K562 (cell line): ENCODE measurements at regions not wholly inside any gene's neighbourhood (a gene's known extent, or its start where the extent isn't known, plus 50 kb on each side); places are given as distances from the start of the nearest gene placed in this dataset.

ENCODE experiments used
- ATAC-seq: fragments of 200-7000 bp; cut with Tn5 transposase; 3 replicates; pipeline ENCODE4 v1.9.1; 2020; ENCODE audit warnings: moderate library complexity
- BruUV-seq: library from RNA; stranded (reverse); fragments of 400-500 nt; replicated peaks from 2 replicates; lab custom pipeline; 2021; lab: Mats Ljungman, UMichigan
- CTCF ChIA-PET: fragments of 300-600 bp; formaldehyde crosslinking; extraction: SDS; loops from one replicate; lab custom pipeline; 2021; ENCODE audit warnings: low intra/inter-chr PET ratio; lab: Yijun Ruan, JAX
- POLR2A ChIA-PET: fragments of 300-600, 350-650 bp; sonication (Branson Sonifier 250); formaldehyde crosslinking; extraction: SDS; loops from one replicate; lab custom pipeline; 2021; ENCODE audit warnings: antibody characterized with exemption, inconsistent platforms; lab: Yijun Ruan, JAX
- DNase-seq, 4 experiments: peaks; one replicate each; pipeline versions ENCODE4 v3.0.0 to v3.0.0-alpha.2; 2011 to 2018; ENCODE audit warnings: low spot score in 3 of 4, mixed read lengths in 3 of 4; ENCODE audit errors: extremely low read depth in 1 of 4
- FAIRE-seq: peaks from 2 replicates; lab custom pipeline; 2011; peaks lifted over from hg19 to GRCh38; lab: Jason Lieb, UNC
- H2AFZ ChIP-seq: 2 replicates; pipeline ENCODE4 v1.6.0; 2011; ENCODE audit warnings: low read depth, low read length, control low read depth, inconsistent platforms
- H3K27ac ChIP-seq: fragments of 200-600 bp; 3 replicates; pipeline ENCODE4 v1.8.0; 2011; ENCODE audit warnings: low read depth, mild to moderate bottlenecking, control low read depth, inconsistent platforms, low read length, moderate library complexity, mixed read lengths; ENCODE audit errors: extremely low read depth
- H3K27me3 ChIP-seq, 2 experiments: fragments of 300-600 bp in 1 of 2; 2 replicates in 1 of 2; 3 replicates in 1 of 2; pipeline versions ENCODE4 v1.6.0 to v1.8.0; 2011; ENCODE audit warnings: inconsistent platforms in 2 of 2, low read length in 2 of 2, mild to moderate bottlenecking in 1 of 2, mixed read lengths in 1 of 2, moderate library complexity in 1 of 2; ENCODE audit not compliant: control insufficient read depth in 2 of 2, insufficient read depth in 2 of 2
- H3K36me3 ChIP-seq: fragments of 300-600 bp; 3 replicates; pipeline ENCODE4 v1.8.0; 2011; ENCODE audit warnings: mild to moderate bottlenecking, low read length, inconsistent platforms; ENCODE audit not compliant: control insufficient read depth, insufficient read depth
- H3K4me1 ChIP-seq, 2 experiments: fragments of 200-600 bp in 1 of 2; replicated peaks in 1 of 2; 2 replicates in 1 of 2; 3 replicates in 1 of 2; pipeline versions ENCODE4 v1.5.1 to v1.8.0; 2011; ENCODE audit warnings: inconsistent platforms in 2 of 2, low read length in 2 of 2, mild to moderate bottlenecking in 1 of 2, mixed read lengths in 1 of 2, moderate library complexity in 1 of 2; ENCODE audit not compliant: control insufficient read depth in 2 of 2, insufficient read depth in 2 of 2
- H3K4me2 ChIP-seq: 2 replicates; pipeline ENCODE4 v1.6.1; 2011; ENCODE audit warnings: low read length, control low read depth, inconsistent platforms, mixed read lengths; ENCODE audit not compliant: insufficient read depth
- H3K4me3 ChIP-seq: fragments of 200-600 bp; sonication (generic), shearing (Covaris generic); 2 replicates; pipeline ENCODE4 v1.5.1; 2016; ENCODE audit warnings: control low read depth, inconsistent platforms
- H3K79me2 ChIP-seq: fragments of 200-600 bp; 3 replicates; pipeline ENCODE4 v1.8.0; 2011; ENCODE audit warnings: low read length, inconsistent platforms; ENCODE audit not compliant: control insufficient read depth, insufficient read depth
- H3K9ac ChIP-seq, 2 experiments: 2 replicates each; pipeline versions ENCODE4 v1.6.0 to v1.6.1; 2011; ENCODE audit warnings: low read depth in 2 of 2, low read length in 2 of 2, control low read depth in 1 of 2, inconsistent platforms in 1 of 2, mild to moderate bottlenecking in 1 of 2, mixed read lengths in 1 of 2; ENCODE audit not compliant: insufficient read depth in 1 of 2
- H3K9me1 ChIP-seq: one replicate; pipeline ENCODE4 v1.6.0; 2011; ENCODE audit warnings: inconsistent platforms, mild to moderate bottlenecking, low read length, moderate library complexity; ENCODE audit not compliant: control insufficient read depth, insufficient read depth
- H3K9me3 ChIP-seq: replicated peaks from 2 replicates; pipeline ENCODE4 v1.5.1; 2011; ENCODE audit warnings: low read depth, low read length, inconsistent platforms; ENCODE audit not compliant: control insufficient read depth, insufficient read depth
- H4K20me1 ChIP-seq: replicated peaks from 2 replicates; pipeline ENCODE4 v1.6.1; 2011; ENCODE audit warnings: low read length, inconsistent platforms, mixed read lengths; ENCODE audit not compliant: control insufficient read depth, insufficient read depth
- BRF1 ChIP-seq: IDR thresholded peaks from 3 replicates; pipeline ENCODE4 v1.6.1; 2011; ENCODE audit warnings: borderline replicate concordance, mild to moderate bottlenecking; ENCODE audit not compliant: insufficient read length; ENCODE audit errors: extremely low read depth
- DPF2 ChIP-seq: fragments of 450-650 bp; IDR thresholded peaks from 2 replicates; pipeline ENCODE4 v1.6.1; 2016
- ETV6 ChIP-seq, 3 experiments: fragments of 150-350 bp in 1 of 3; sonication (generic) in 1 of 3; formaldehyde crosslinking in 1 of 3; IDR thresholded peaks; 2 replicates each; pipeline versions ENCODE4 v1.6.1 to v1.8.0; 2014 to 2022; ENCODE audit warnings: borderline replicate concordance in 2 of 3, low read depth in 2 of 3, antibody characterized with exemption in 1 of 3, low read length in 1 of 3, mild to moderate bottlenecking in 1 of 3, missing genetic modification reagents in 1 of 3
- EWSR1 ChIP-seq: fragments of 450-650 bp; IDR thresholded peaks from 2 replicates; pipeline ENCODE4 v1.6.1; 2018; ENCODE audit warnings: borderline replicate concordance, mild to moderate bottlenecking, low read depth, moderate library complexity; ENCODE audit not compliant: partially characterized antibody
- GATAD2A ChIP-seq: fragments of 450-650 bp; IDR thresholded peaks from 2 replicates; pipeline ENCODE4 v1.6.1; 2017
- HDAC8 ChIP-seq: fragments of 450-650 bp; IDR thresholded peaks from 2 replicates; pipeline ENCODE4 v1.6.1; 2016; ENCODE audit warnings: mild to moderate bottlenecking, missing genetic modification characterization, moderate library complexity, missing compliant biosample characterization
- HNRNPUL1 ChIP-seq: fragments of 200-400 bp; formaldehyde crosslinking; IDR thresholded peaks from 2 replicates; pipeline ENCODE4 v1.6.1; 2017; ENCODE audit warnings: low read length
- ILK ChIP-seq: fragments of 450-650 bp; IDR thresholded peaks from 2 replicates; pipeline ENCODE4 v1.6.1; 2016; ENCODE audit warnings: missing genetic modification characterization, low read depth, mild to moderate bottlenecking, missing compliant biosample characterization, moderate library complexity, borderline replicate concordance
- MEIS2 ChIP-seq: fragments of 450-650 bp; IDR thresholded peaks from 2 replicates; pipeline ENCODE4 v1.6.1; 2014; ENCODE audit warnings: mild to moderate bottlenecking; ENCODE audit not compliant: partially characterized antibody
- NR1H2 ChIP-seq: sonication (generic); formaldehyde crosslinking; IDR thresholded peaks from 2 replicates; pipeline ENCODE4 v1.4.0; 2020; ENCODE audit warnings: mild to moderate bottlenecking, missing genetic modification reagents
- PHF21A ChIP-seq: fragments of 450-650 bp; IDR thresholded peaks from 2 replicates; pipeline ENCODE4 v1.6.1; 2017; ENCODE audit warnings: low read depth, borderline replicate concordance
- POLR2G ChIP-seq: fragments of 200-400 bp; formaldehyde crosslinking; IDR thresholded peaks from 2 replicates; pipeline ENCODE4 v1.6.1; 2017; ENCODE audit warnings: low read depth, mild to moderate bottlenecking, antibody characterized with exemption, low read length, moderate library complexity
- PURB ChIP-seq: sonication (generic); formaldehyde crosslinking; IDR thresholded peaks from 2 replicates; pipeline ENCODE4 v1.9.0; 2021; ENCODE audit warnings: low read depth, mild to moderate bottlenecking, missing genetic modification reagents
- RBM15 ChIP-seq: fragments of 200-400 bp; formaldehyde crosslinking; IDR thresholded peaks from 2 replicates; pipeline ENCODE4 v1.6.1; 2018; ENCODE audit warnings: mild to moderate bottlenecking, low read length, moderate library complexity; ENCODE audit not compliant: insufficient read depth
- SMAD2 ChIP-seq: fragments of 150-350 bp; IDR thresholded peaks from 2 replicates; pipeline ENCODE4 v1.6.1; 2014; ENCODE audit warnings: low read depth, mild to moderate bottlenecking, low read length
- SRSF3 ChIP-seq: fragments of 200-400 bp; formaldehyde crosslinking; IDR thresholded peaks from 2 replicates; pipeline ENCODE4 v1.6.1; 2016; ENCODE audit warnings: mild to moderate bottlenecking, low read length, moderate library complexity; ENCODE audit not compliant: insufficient read depth
- TEAD2 ChIP-seq: fragments of 450-650 bp; IDR thresholded peaks from 2 replicates; pipeline ENCODE4 v1.6.1; 2016; ENCODE audit warnings: missing genetic modification characterization, control low read depth, missing compliant biosample characterization
- TEAD4 ChIP-seq, 2 experiments: sonication (generic) in 1 of 2; formaldehyde crosslinking in 1 of 2; IDR thresholded peaks; 2 replicates each; pipeline versions ENCODE4 v1.6.1 to v1.8.0; 2012 to 2022; ENCODE audit warnings: borderline replicate concordance in 1 of 2, inconsistent platforms in 1 of 2, low read length in 1 of 2, mild to moderate bottlenecking in 1 of 2, missing genetic modification reagents in 1 of 2
- ZNF830 ChIP-seq: fragments of 250-450 bp; sonication (Bioruptor Pico); IDR thresholded peaks from 2 replicates; pipeline ENCODE4 v1.5.0; 2021; ENCODE audit warnings: mild to moderate bottlenecking
- WGBS: fragments of 100-300 bp; shearing (Covaris generic); methylation state at CpG from one replicate; pipeline ENCODE4 v1.1.6; 2016; ENCODE audit warnings: low coverage, mixed read lengths; ENCODE audit not compliant: insufficient coverage; ENCODE audit errors: missing lambda C conversion rate; 5-methylcytosine and 5-hydroxymethylcytosine counted together
- in situ Hi-C: fragments of 300-500 bp; cut with MboI; formaldehyde crosslinking; loops from 4 replicates; pipeline ENCODE4 v1.15.0; 2018; ENCODE audit warnings: inconsistent platforms, mixed read lengths
- intact Hi-C: fragments of 100-400 bp; cut with micrococcal nuclease; formaldehyde crosslinking; loops from 2 replicates; pipeline ENCODE4 v1.14.2; 2022
- TF ChIP-seq, protein P1 (sequence below), 2 experiments: fragments of 450-650 bp in 1 of 2; IDR thresholded peaks; 2 replicates each; pipeline ENCODE4 v1.6.1; 2011 to 2017; ENCODE audit warnings: low read depth in 2 of 2, antibody characterized with exemption in 1 of 2, borderline replicate concordance in 1 of 2, low read length in 1 of 2, mild to moderate bottlenecking in 1 of 2, mixed read lengths in 1 of 2; ENCODE audit not compliant: control insufficient read depth in 1 of 2

DNA sequence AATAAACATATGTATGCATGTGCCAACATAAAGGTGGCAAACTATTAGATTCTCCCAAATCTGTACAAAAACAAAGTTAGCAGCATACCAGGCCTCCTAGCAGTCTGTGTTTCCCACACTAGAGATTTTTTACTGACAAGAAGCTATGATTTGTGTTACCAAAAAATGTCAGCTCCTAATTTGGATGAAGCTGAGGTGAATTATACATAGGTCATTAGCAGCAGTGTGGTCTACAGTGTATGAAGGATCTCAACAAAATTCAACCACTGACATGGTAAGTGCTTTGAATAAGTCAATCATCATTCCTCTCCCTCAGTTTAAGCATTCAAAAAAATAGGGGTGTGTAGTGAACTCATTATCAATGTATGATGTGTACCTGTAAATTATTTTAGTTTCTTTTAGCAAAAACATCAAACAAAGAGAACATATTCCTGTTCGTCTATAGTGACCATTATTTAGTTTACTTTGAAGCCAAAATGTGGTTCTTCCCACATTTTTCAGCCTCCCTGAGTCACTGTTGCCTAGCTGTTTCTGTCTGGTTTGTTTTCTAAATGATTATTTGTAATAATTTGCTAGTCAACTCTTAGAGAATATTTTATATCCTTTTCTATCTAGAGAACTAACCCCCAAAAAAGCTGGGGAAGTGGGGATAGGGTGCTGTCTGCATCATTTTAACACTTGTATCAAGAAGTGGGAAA, 52.1 kb upstream of the RGMB start (continued):
- TF ChIP-seq ETV6 (IDR thresholded peaks at IDR 0.05; ENCODE audit: borderline replicate concordance in 1 of 2, low read depth in 2 of 2, low read length in 1 of 2) (no peak), ETV6 (CRISPR knock-in tag; IDR thresholded peaks at IDR 0.05; ENCODE audit: borderline replicate concordance) (no peak), POLR2G (no peak), MEIS2 (no peak), BRF1 (no peak), DPF2 (no peak), HDAC8 (tag) (no peak), TEAD4 (IDR thresholded peaks at IDR 0.05; ENCODE audit: low read length) (no peak), TEAD4 (CRISPR knock-in tag; IDR thresholded peaks at IDR 0.05; ENCODE audit: borderline replicate concordance) (no peak), GATAD2A (no peak)

DNA sequence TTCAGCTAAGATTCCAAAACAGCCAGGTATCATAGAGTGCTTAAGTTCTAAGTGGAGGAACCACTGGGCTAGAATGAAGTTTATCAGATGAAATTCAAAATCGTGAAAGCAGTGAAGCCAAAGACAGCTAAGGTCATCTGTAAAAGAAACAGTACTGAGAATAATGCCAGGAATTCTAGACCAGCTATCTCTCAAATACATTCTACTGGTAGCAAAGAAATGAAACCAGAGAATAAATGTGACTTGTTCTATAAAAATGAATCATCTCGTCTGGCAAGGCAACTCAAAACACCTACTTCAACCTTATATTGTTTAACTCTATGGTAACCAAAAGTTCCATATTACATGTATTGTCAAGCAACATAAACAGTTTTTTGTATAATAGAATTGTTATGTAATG, 51.3 kb upstream of the RGMB start:
- BruUV-seq = no TSS peak
- Histone ChIP-seq H3K36me3 (no peaks in the 10 kb centered on the region), H3K9me3 (no peaks in the 10 kb centered on the region), H3K4me3 (no peak overlapping the region), H3K27me3 (no peaks in the 10 kb centered on the region), H3K79me2 (no peaks in the 10 kb centered on the region), H3K9me1 (no peaks in the 10 kb centered on the region), H2AFZ (no peak overlapping the region), H3K9ac (no peak overlapping the region), H3K27ac (no peak overlapping the region), H4K20me1 (no peaks in the 10 kb centered on the region), H3K4me2 (no peak overlapping the region), H3K4me1 (no peaks in the 10 kb centered on the region)
- 0% methylated on average over 2 of the region's 2 CpGs for WGBS
- DNase-seq (no peak), FAIRE-seq (no peak), ATAC-seq (no peak)
- intact Hi-C loops = no loop called here
- in situ Hi-C loops = no loop called here
- POLR2A ChIA-PET = no interaction called here
- CTCF ChIA-PET = no interaction called here
- TF ChIP-seq PHF21A = no peak
- no peak for TF ChIP-seq RBM15
- no peak for TF ChIP-seq SMAD2
- no peak for TF ChIP-seq NR1H2
- no peak for TF ChIP-seq ZNF830
- TF ChIP-seq HNRNPUL1 = no peak
- TF ChIP-seq, protein P1, sequence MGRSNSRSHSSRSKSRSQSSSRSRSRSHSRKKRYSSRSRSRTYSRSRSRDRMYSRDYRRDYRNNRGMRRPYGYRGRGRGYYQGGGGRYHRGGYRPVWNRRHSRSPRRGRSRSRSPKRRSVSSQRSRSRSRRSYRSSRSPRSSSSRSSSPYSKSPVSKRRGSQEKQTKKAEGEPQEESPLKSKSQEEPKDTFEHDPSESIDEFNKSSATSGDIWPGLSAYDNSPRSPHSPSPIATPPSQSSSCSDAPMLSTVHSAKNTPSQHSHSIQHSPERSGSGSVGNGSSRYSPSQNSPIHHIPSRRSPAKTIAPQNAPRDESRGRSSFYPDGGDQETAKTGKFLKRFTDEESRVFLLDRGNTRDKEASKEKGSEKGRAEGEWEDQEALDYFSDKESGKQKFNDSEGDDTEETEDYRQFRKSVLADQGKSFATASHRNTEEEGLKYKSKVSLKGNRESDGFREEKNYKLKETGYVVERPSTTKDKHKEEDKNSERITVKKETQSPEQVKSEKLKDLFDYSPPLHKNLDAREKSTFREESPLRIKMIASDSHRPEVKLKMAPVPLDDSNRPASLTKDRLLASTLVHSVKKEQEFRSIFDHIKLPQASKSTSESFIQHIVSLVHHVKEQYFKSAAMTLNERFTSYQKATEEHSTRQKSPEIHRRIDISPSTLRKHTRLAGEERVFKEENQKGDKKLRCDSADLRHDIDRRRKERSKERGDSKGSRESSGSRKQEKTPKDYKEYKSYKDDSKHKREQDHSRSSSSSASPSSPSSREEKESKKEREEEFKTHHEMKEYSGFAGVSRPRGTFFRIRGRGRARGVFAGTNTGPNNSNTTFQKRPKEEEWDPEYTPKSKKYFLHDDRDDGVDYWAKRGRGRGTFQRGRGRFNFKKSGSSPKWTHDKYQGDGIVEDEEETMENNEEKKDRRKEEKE (IDR thresholded peaks at IDR 0.05; ENCODE audit: borderline replicate concordance in 1 of 2, control insufficient read depth in 1 of 2, low read depth in 2 of 2, low read length in 1 of 2) = no peak
- no peak for TF ChIP-seq SRSF3
- no peak for TF ChIP-seq EWSR1
- no peak for TF ChIP-seq TEAD2
- TF ChIP-seq ILK (tag) = no peak
- no peak for TF ChIP-seq PURB (CRISPR knock-in tag)
